A673 (cell line): ENCODE measurements at regions not wholly inside any gene's neighbourhood (a gene's known extent, or its start where the extent isn't known, plus 50 kb on each side); places are given as distances from the start of the nearest gene placed in this dataset.

ENCODE experiments used
- BruUV-seq: library from RNA; stranded (reverse); fragments of 400-500 nt; replicated peaks from 2 replicates; lab custom pipeline; 2021; lab: Mats Ljungman, UMichigan
- CTCF ChIA-PET: fragments of 300-600 bp; sonication (Branson Sonifier 250); formaldehyde crosslinking; loops from one replicate; lab custom pipeline; 2022; ENCODE audit warnings: antibody characterized with exemption; lab: Charles Lee
- POLR2A ChIA-PET: fragments of 300-600 bp; sonication (Branson Sonifier 250); formaldehyde crosslinking; loops from one replicate; lab custom pipeline; 2022; ENCODE audit warnings: antibody characterized with exemption; ENCODE audit not compliant: low non-redundant PET; lab: Charles Lee
- DNase-seq: peaks from one replicate; pipeline ENCODE4 v3.0.0-alpha.2; 2015; ENCODE audit warnings: low spot score
- H3K27ac ChIP-seq: fragments of 200-600 bp; sonication (generic); 2 replicates; pipeline ENCODE4 v1.5.1; 2016; ENCODE audit warnings: mixed run types, low read depth, mild to moderate bottlenecking, mixed read lengths, antibody characterized with exemption, low read length; ENCODE audit not compliant: poor library complexity, severe bottlenecking
- H3K27me3 ChIP-seq: fragments of 200-600 bp; sonication (generic); replicated peaks from 2 replicates; pipeline ENCODE4 v1.6.1; 2017; ENCODE audit warnings: mixed run types, low read depth, mild to moderate bottlenecking, mixed read lengths, antibody characterized with exemption, low read length; ENCODE audit not compliant: insufficient read depth, poor library complexity
- H3K36me3 ChIP-seq: fragments of 200-600 bp; sonication (generic); 2 replicates; pipeline ENCODE4 v1.6.1; 2016; ENCODE audit warnings: mixed run types, mild to moderate bottlenecking, mixed read lengths, antibody characterized with exemption, low read length; ENCODE audit not compliant: insufficient read depth, poor library complexity, severe bottlenecking
- H3K4me1 ChIP-seq: fragments of 200-600 bp; sonication (generic); 2 replicates; pipeline ENCODE4 v1.6.1; 2017; ENCODE audit warnings: mixed run types, mild to moderate bottlenecking, mixed read lengths, antibody characterized with exemption, low read length; ENCODE audit not compliant: insufficient read depth, poor library complexity, severe bottlenecking
- H3K4me3 ChIP-seq: fragments of 200-600 bp; sonication (generic); 2 replicates; pipeline ENCODE4 v1.5.1; 2016; ENCODE audit warnings: low read depth, mixed run types, mild to moderate bottlenecking, mixed read lengths, low read length; ENCODE audit not compliant: poor library complexity, severe bottlenecking
- H3K9me3 ChIP-seq: fragments of 200-600 bp; sonication (generic); 2 replicates; pipeline ENCODE4 v1.6.1; 2016; ENCODE audit warnings: mixed run types, low read depth, mild to moderate bottlenecking, mixed read lengths, antibody characterized with exemption, low read length; ENCODE audit not compliant: poor library complexity, severe bottlenecking
- EZH2 ChIP-seq: fragments of 200-600 bp; sonication (generic); IDR thresholded peaks from 2 replicates; pipeline ENCODE4 v1.6.1; 2017; ENCODE audit warnings: borderline replicate concordance, low read depth, mild to moderate bottlenecking, mixed read lengths, antibody characterized with exemption, low read length; ENCODE audit not compliant: poor library complexity, severe bottlenecking
- intact Hi-C: fragments of 100-400 bp; cut with micrococcal nuclease; formaldehyde crosslinking; loops from one replicate; pipeline ENCODE4 v1.10.0; 2022; ENCODE audit not compliant: unreplicated experiment
- TF ChIP-seq, protein P1 (sequence below): fragments of 300-800, 200-600 bp; sonication (generic); conservative IDR thresholded peaks from 2 replicates; pipeline ENCODE4 v1.5.1; 2017; ENCODE audit warnings: low read depth, mild to moderate bottlenecking, antibody characterized with exemption, low read length, moderate library complexity, mixed read lengths

DNA sequence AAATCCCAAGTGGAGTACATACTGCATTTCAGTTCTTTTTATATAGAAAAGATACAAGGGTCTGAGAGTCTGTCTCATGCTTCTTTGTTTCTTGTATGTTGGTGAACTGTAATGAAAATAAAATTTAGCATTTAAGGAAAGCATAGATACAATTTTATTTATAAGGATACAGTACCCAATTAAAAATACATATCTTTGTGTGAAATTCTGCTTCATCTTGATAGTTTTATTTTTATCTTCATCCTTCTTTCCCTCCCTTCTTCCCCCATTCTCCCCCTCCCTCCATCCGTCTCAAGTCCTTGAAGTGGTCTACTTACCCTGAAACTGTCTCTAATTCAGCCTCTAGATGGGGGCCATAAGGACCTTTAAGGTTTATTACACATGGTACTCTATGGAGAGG is 359.8 kb downstream of the CDH7 start:
- Histone ChIP-seq H3K4me3 (no peak overlapping the region), H3K27me3 (no peaks in the 10 kb centered on the region), H3K36me3 (no peaks in the 10 kb centered on the region), H3K4me1 (no peaks in the 10 kb centered on the region), H3K27ac (no peak overlapping the region), H3K9me3 (no peaks in the 10 kb centered on the region)
- DNase-seq: no peak
- BruUV-seq: no TSS peak
- ChIA-PET POLR2A (no interaction called here), CTCF (no interaction called here)
- intact Hi-C loops: no loop called here
- TF ChIP-seq EZH2: no peak
- TF ChIP-seq, protein P1, sequence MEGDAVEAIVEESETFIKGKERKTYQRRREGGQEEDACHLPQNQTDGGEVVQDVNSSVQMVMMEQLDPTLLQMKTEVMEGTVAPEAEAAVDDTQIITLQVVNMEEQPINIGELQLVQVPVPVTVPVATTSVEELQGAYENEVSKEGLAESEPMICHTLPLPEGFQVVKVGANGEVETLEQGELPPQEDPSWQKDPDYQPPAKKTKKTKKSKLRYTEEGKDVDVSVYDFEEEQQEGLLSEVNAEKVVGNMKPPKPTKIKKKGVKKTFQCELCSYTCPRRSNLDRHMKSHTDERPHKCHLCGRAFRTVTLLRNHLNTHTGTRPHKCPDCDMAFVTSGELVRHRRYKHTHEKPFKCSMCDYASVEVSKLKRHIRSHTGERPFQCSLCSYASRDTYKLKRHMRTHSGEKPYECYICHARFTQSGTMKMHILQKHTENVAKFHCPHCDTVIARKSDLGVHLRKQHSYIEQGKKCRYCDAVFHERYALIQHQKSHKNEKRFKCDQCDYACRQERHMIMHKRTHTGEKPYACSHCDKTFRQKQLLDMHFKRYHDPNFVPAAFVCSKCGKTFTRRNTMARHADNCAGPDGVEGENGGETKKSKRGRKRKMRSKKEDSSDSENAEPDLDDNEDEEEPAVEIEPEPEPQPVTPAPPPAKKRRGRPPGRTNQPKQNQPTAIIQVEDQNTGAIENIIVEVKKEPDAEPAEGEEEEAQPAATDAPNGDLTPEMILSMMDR: no peak

DNA sequence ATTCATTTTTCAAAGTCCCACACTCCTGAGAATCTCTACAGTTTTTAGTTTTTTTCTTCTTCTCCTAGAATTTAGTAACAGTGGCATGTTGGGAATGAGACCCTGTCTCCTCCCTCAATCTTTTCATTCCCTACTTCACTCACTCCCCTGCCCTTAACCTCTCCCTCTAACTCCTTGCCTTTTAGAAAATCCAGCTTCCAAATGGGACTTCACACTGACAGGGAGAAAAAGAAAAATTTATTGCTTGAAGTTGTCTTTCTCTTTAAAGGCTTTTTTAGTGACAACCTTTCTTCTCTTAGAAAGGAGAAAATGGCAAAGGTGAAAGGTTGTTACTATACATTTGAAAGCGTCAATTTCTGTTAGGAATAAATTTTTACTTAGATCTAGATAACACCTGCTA is 359.2 kb downstream of the CDH7 start:
- H3K36me3 ChIP-seq: no peaks in the 10 kb centered on the region
- H3K27me3 ChIP-seq: no peaks in the 10 kb centered on the region
- intact Hi-C loops: no loop called here
- H3K9me3 ChIP-seq: no peaks in the 10 kb centered on the region
- H3K4me3 ChIP-seq: no peak overlapping the region
- no peak for TF ChIP-seq EZH2
- TF ChIP-seq, protein P1: no peak
- ChIA-PET CTCF (no interaction called here), POLR2A (no interaction called here)
- H3K27ac ChIP-seq: no peak overlapping the region
- no peaks in the 10 kb centered on the region for H3K4me1 ChIP-seq
- DNase-seq: no peak
- no TSS peak for BruUV-seq

DNA sequence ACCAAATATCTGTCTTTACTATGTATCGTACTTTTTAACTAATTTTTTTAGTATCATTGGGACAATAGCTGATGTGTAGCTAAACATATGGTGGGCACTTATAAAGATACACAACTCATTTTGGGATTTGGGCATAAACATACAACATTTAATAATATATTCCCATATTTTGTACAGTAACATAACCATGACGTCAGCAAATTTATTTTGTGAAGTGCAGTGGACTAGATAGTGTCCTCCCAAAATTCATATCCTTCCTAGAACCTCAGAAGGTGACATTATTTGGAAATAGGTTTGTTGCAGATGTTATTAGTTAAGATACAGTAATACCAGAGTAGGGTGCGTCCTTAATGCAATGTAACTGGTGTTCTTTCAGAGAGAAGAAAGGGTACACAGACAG is 356.7 kb downstream of the CDH7 start:
- CTCF ChIA-PET: no interaction called here
- Histone ChIP-seq H3K36me3 (no peaks in the 10 kb centered on the region), H3K27ac (no peak overlapping the region), H3K9me3 (no peaks in the 10 kb centered on the region), H3K4me1 (no peaks in the 10 kb centered on the region), H3K4me3 (no peak overlapping the region), H3K27me3 (no peaks in the 10 kb centered on the region)
- intact Hi-C loops: no loop called here
- DNase-seq: no peak
- TF ChIP-seq, protein P1: no peak
- TF ChIP-seq EZH2: no peak
- BruUV-seq: no TSS peak
- POLR2A ChIA-PET: no interaction called here
